GM18508 (cell line): ENCODE measurements at regions not wholly inside any gene's neighbourhood (a gene's known extent, or its start where the extent isn't known, plus 50 kb on each side); places are given as distances from the start of the nearest gene placed in this dataset.

ENCODE experiments used
- ATAC-seq: cut with Tn5 transposase; IDR thresholded peaks from one replicate; pipeline ENCODE4 v1.9.1; 2021; ENCODE audit warnings: moderate number of reproducible peaks; ENCODE audit not compliant: insufficient read depth, unreplicated experiment

- ATAC-seq = no peak
Observed at GRCh38 chr2:67208887-67209500, 188.1 kb upstream of the ETAA1 start.

GRCh38 chr2:67210430-67210829 is 186.7 kb upstream of the ETAA1 start:
- no peak for ATAC-seq

GRCh38 chr2:67212203-67212602 is 184.9 kb upstream of the ETAA1 start:
- no peak for ATAC-seq

- no peak for ATAC-seq
Observed at GRCh38 chr2:67213270-67213670, 183.9 kb upstream of the ETAA1 start.

GRCh38 chr2:67213677-67214402 is 183.3 kb upstream of the ETAA1 start:
- ATAC-seq = no peak

GRCh38 chr2:67214585-67215185 is 182.4 kb upstream of the ETAA1 start:
- ATAC-seq = no peak

GRCh38 chr2:67215214-67216055 is 181.7 kb upstream of the ETAA1 start:
- ATAC-seq = no peak

GRCh38 chr2:67216103-67216502 is 181.0 kb upstream of the ETAA1 start:
- no peak for ATAC-seq

- ATAC-seq = no peak
Observed at GRCh38 chr2:67216881-67217280, 180.3 kb upstream of the ETAA1 start.

GRCh38 chr2:67217398-67217797 is 179.7 kb upstream of the ETAA1 start:
- ATAC-seq = no peak

GRCh38 chr2:67218056-67218455 is 179.1 kb upstream of the ETAA1 start:
- no peak for ATAC-seq

GRCh38 chr2:67219651-67220050 is 177.5 kb upstream of the ETAA1 start:
- ATAC-seq = no peak

GRCh38 chr2:67221266-67221665 is 175.9 kb upstream of the ETAA1 start:
- ATAC-seq = no peak

- ATAC-seq = no peak
Observed at GRCh38 chr2:67225287-67225973, 171.7 kb upstream of the ETAA1 start.

- no peak for ATAC-seq
Observed at GRCh38 chr2:67229706-67230105, 167.4 kb upstream of the ETAA1 start.

- no peak for ATAC-seq
Observed at GRCh38 chr2:67232936-67233335, 164.2 kb upstream of the ETAA1 start.

- ATAC-seq = no peak
Observed at GRCh38 chr2:67234440-67234839, 162.7 kb upstream of the ETAA1 start.

- no peak for ATAC-seq
Observed at GRCh38 chr2:67237288-67237687, 159.8 kb upstream of the ETAA1 start.

- no peak for ATAC-seq
Observed at GRCh38 chr2:67240507-67240906, 156.6 kb upstream of the ETAA1 start.

GRCh38 chr2:67241453-67241852 is 155.7 kb upstream of the ETAA1 start:
- ATAC-seq = no peak
